KMS-11 (cell line): ENCODE measurements at regions not wholly inside any gene's neighbourhood (a gene's known extent, or its start where the extent isn't known, plus 50 kb on each side); places are given as distances from the start of the nearest gene placed in this dataset.

Source experiments
- H2AFZ ChIP-seq: fragments of 200-600 bp; sonication (generic); 2 replicates; pipeline ENCODE4 v1.6.1; 2016; ENCODE audit warnings: antibody characterized with exemption, mixed run types, low read depth
- H3K27ac ChIP-seq: fragments of 200-600 bp; sonication (generic); 2 replicates; pipeline ENCODE4 v1.6.1; 2016; ENCODE audit warnings: mild to moderate bottlenecking, mixed run types
- H3K27me3 ChIP-seq: fragments of 200-600 bp; sonication (generic); 2 replicates; pipeline ENCODE4 v1.6.1; 2017; ENCODE audit warnings: mild to moderate bottlenecking, low read depth, mixed run types, moderate library complexity; ENCODE audit not compliant: insufficient read depth
- H3K36me3 ChIP-seq: fragments of 200-600 bp; sonication (generic); 2 replicates; pipeline ENCODE4 v1.6.1; 2017; ENCODE audit warnings: mild to moderate bottlenecking, mixed run types; ENCODE audit not compliant: insufficient read depth
- H3K4me1 ChIP-seq: fragments of 200-600 bp; sonication (generic); 2 replicates; pipeline ENCODE4 v1.6.1; 2016; ENCODE audit warnings: mild to moderate bottlenecking, low read depth, mixed run types; ENCODE audit not compliant: poor library complexity, severe bottlenecking
- H3K4me2 ChIP-seq: fragments of 200-600 bp; sonication (generic); 2 replicates; pipeline ENCODE4 v1.7.0; 2016; ENCODE audit warnings: mild to moderate bottlenecking, mixed run types
- H3K4me3 ChIP-seq: fragments of 200-600 bp; sonication (generic); IDR thresholded peaks from 2 replicates; pipeline ENCODE4 v1.6.1; 2017; ENCODE audit warnings: low read depth, low read length, mixed read lengths; ENCODE audit not compliant: insufficient read depth
- H3K79me2 ChIP-seq: fragments of 200-600 bp; sonication (generic); 2 replicates; pipeline ENCODE4 v1.6.1; 2016; ENCODE audit warnings: low read depth, mixed run types; ENCODE audit not compliant: insufficient read depth
- H3K9ac ChIP-seq: fragments of 200-600 bp; sonication (generic); 2 replicates; pipeline ENCODE4 v1.6.1; 2016; ENCODE audit warnings: mild to moderate bottlenecking, mixed run types
- H4K20me1 ChIP-seq: fragments of 200-600 bp; sonication (generic); 2 replicates; pipeline ENCODE4 v1.6.1; 2016; ENCODE audit warnings: mild to moderate bottlenecking, mixed run types; ENCODE audit not compliant: insufficient read depth
- TF ChIP-seq, protein P1 (sequence below): fragments of 200-600 bp; sonication (generic); conservative IDR thresholded peaks from 2 replicates; pipeline ENCODE4 v1.6.1; 2017; ENCODE audit warnings: low read depth, mild to moderate bottlenecking, antibody characterized with exemption, low read length, moderate library complexity, mixed read lengths

GRCh38 chr15:69956417-69956816, 141.3 kb downstream of the TLE3 start:
- TF ChIP-seq, protein P1, sequence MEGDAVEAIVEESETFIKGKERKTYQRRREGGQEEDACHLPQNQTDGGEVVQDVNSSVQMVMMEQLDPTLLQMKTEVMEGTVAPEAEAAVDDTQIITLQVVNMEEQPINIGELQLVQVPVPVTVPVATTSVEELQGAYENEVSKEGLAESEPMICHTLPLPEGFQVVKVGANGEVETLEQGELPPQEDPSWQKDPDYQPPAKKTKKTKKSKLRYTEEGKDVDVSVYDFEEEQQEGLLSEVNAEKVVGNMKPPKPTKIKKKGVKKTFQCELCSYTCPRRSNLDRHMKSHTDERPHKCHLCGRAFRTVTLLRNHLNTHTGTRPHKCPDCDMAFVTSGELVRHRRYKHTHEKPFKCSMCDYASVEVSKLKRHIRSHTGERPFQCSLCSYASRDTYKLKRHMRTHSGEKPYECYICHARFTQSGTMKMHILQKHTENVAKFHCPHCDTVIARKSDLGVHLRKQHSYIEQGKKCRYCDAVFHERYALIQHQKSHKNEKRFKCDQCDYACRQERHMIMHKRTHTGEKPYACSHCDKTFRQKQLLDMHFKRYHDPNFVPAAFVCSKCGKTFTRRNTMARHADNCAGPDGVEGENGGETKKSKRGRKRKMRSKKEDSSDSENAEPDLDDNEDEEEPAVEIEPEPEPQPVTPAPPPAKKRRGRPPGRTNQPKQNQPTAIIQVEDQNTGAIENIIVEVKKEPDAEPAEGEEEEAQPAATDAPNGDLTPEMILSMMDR, result no peak
- H3K79me2 ChIP-seq, result no peaks in the 10 kb centered on the region
- no peaks in the 10 kb centered on the region for H3K27me3 ChIP-seq
- no peak overlapping the region for H3K4me3 ChIP-seq
- H3K4me1 ChIP-seq, result no peaks in the 10 kb centered on the region
- no peaks in the 10 kb centered on the region for H3K36me3 ChIP-seq
- no peak overlapping the region for H2AFZ ChIP-seq
- no peaks in the 10 kb centered on the region for H4K20me1 ChIP-seq
- H3K9ac ChIP-seq, result no peak overlapping the region
- no peak overlapping the region for H3K27ac ChIP-seq
- H3K4me2 ChIP-seq, result no peak overlapping the region

DNA sequence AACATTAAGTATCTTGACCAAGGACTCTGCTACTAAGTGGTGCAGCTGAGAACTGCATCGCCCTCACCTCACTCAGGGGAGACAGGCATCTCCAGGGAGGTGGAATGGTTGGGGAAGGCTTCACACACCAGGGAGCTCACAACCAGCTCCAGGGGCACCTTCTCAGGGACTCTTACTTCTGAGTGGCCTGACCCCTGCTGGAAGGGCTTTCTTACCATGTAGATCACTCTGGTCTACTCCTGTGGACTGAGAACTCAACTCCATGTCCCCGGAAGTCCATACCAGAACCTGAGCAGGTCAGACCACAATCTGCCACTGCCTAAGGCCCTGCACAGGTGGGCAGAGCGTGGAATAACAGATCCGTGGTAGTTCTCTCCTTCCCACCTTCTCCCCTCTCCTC, 140.5 kb downstream of the TLE3 start:
- H3K4me2 ChIP-seq, result no peak overlapping the region
- H4K20me1 ChIP-seq, result no peaks in the 10 kb centered on the region
- H3K36me3 ChIP-seq, result no peaks in the 10 kb centered on the region
- H3K79me2 ChIP-seq, result no peaks in the 10 kb centered on the region
- H3K27me3 ChIP-seq, result no peaks in the 10 kb centered on the region
- TF ChIP-seq, protein P1, result no peak
- H2AFZ ChIP-seq, result no peak overlapping the region
- no peak overlapping the region for H3K9ac ChIP-seq
- no peak overlapping the region for H3K4me3 ChIP-seq
- no peaks in the 10 kb centered on the region for H3K4me1 ChIP-seq
- H3K27ac ChIP-seq, result no peak overlapping the region

DNA sequence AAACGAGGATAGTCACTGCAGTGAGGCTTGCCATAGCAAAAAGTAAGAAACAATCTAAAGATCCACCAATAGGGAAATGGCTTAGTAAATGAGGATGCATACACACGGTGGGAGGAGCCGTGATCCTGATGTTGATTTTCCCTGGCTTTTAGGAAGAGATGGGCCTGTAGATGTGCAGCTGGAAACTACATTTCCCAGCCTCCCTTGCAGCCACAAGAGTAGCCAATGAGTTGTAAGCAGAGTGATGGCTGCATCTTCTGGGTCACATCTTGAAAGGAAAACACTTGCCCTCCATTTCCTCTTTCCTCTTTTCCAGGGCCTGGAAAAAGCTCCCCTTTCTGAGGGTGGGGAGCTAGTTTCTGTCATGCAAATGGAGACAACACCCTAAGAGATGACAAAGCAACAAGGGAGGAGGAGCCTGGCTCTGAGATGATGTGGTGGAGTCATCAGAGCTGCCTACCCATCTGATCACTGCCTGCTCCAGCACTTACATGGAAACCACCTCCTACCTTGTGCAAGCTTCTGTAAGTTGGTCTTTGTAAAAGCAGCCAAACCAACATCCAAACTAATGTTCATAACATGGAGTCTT, 139.1 kb downstream of the TLE3 start:
- Histone ChIP-seq H3K27ac (no peak overlapping the region), H3K4me3 (no peak overlapping the region), H4K20me1 (no peaks in the 10 kb centered on the region), H3K36me3 (no peaks in the 10 kb centered on the region), H3K79me2 (no peaks in the 10 kb centered on the region), H2AFZ (no peak overlapping the region), H3K4me1 (no peaks in the 10 kb centered on the region), H3K4me2 (no peak overlapping the region), H3K9ac (no peak overlapping the region), H3K27me3 (no peaks in the 10 kb centered on the region)
- TF ChIP-seq, protein P1, result no peak

DNA sequence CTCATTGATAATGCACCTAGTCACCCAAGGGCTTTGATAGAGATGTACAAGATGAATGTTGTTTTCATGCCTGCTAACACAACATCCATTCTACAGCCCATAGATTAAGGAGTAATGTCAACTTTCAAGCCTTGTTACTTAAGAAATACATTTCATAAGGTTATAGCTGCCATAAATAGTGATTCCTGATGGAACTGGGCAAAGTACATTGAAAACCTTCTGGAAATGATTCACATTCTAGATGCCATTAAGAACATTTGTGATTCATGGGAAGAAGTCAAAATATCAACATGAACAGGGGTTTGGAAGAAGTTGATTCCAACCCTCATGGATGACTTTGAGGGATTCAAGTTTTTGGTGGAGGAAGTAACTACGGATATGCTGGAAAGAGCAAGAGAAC, 135.2 kb downstream of the TLE3 start:
- H3K27ac ChIP-seq, result no peak overlapping the region
- H3K4me2 ChIP-seq, result no peak overlapping the region
- no peak overlapping the region for H3K9ac ChIP-seq
- no peaks in the 10 kb centered on the region for H3K79me2 ChIP-seq
- no peaks in the 10 kb centered on the region for H3K4me1 ChIP-seq
- H3K4me3 ChIP-seq, result no peak overlapping the region
- no peaks in the 10 kb centered on the region for H4K20me1 ChIP-seq
- TF ChIP-seq, protein P1, result no peak
- no peak overlapping the region for H2AFZ ChIP-seq
- H3K36me3 ChIP-seq, result no peaks in the 10 kb centered on the region
- H3K27me3 ChIP-seq, result no peaks in the 10 kb centered on the region
